ENCODE measurements at regions not wholly inside any gene's neighbourhood (a gene's known extent, or its start where the extent isn't known, plus 50 kb on each side); places are given as distances from the start of the nearest gene placed in this dataset.

DNA sequence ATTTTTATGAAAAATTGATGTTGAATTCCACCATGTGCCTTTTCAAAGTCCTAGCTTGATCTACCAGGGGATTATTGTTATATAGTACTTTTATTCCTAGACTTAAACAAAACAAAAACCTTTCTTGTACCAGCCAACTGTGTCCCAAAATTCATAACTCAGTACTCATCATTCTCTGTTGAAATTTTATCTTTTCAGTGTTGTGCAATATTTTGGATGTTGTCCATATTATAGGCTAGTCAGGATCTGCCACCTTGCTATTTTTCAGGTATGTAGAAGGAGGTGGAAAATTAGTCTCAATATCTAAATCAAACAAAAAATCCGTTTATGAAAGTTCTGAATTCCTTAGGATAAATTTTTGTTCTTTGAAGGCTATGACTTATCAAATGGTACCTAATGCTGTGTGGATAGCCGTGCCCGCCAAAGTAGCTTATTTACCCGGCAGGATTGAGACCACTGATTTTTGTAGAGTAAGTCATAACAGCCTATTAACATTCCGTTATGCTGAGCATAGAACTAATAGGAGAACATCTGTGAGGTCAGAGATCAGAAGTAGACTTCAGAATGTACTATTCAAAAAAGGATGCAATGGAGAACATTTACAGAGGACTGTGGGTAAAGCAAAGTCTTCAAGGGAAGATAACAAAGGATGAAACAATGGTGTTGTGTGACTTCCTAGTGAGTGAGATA, 304.7 kb downstream of the SOX4 start:
- TF ChIP-seq EGR1 (IDR thresholded peaks at IDR 0.05) (no peak), EP300 (IDR thresholded peaks at IDR 0.05; ENCODE audit: borderline replicate concordance) (no peak), NFIC (IDR thresholded peaks at IDR 0.05) (no peak), ZBTB7A (IDR thresholded peaks at IDR 0.05; ENCODE audit: low read depth) (no peak)
- TF ChIP-seq, protein P1, sequence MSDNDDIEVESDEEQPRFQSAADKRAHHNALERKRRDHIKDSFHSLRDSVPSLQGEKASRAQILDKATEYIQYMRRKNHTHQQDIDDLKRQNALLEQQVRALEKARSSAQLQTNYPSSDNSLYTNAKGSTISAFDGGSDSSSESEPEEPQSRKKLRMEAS (IDR thresholded peaks at IDR 0.05), result no peak

DNA sequence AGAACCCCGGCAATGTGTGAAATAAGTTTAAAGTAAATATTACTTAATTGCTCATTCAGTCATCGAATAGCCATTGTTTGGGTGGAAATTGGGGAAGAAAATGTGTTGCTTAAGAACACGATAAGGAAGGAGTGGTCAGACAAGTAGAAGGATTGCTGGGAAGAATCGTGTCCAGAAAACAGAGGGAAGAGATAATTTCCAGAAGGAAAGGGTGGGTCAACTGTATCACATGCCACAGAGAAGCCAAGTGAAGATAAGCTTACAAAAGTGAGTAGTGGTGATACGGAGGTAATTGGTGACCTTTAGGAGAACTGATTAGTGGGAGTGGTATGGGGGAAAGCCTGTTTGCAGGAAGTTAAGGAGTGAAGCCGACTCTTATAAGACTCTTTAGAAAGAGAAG, 306.2 kb downstream of the SOX4 start:
- TF ChIP-seq TAF1 (IDR thresholded peaks at IDR 0.05; ENCODE audit: low read depth), result no peak
- TF ChIP-seq, protein P1 (IDR thresholded peaks at IDR 0.05), result no peak
- no peak for TF ChIP-seq RAD21 (IDR thresholded peaks at IDR 0.05; ENCODE audit: low read depth)

DNA sequence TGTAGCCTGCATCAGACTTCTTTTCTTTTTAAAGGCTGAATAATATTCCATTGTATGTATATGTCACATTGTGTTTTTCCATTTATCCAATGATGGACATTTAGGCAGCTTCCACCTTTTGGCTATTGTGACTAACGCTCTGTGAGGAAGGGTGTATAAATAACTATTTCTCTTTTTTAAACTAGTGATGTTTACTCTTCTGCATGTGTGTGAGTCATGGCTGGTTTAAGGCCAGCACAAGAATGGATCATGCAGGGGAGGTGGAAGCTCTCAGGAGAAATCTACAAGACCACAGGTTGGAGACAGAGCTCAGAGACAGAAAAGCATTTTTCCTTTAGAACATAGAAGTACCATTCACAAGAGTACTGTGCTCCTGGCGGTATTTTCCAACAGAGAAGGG, 307.2 kb downstream of the SOX4 start:
- TF ChIP-seq CEBPB (IDR thresholded peaks at IDR 0.05) (no peak), TAF1 (IDR thresholded peaks at IDR 0.05; ENCODE audit: low read depth) (no peak), FOXM1 (IDR thresholded peaks at IDR 0.05; ENCODE audit: borderline replicate concordance, low read depth) (no peak), YY1 (IDR thresholded peaks at IDR 0.05; ENCODE audit: low read depth) (no peak), NFIC (IDR thresholded peaks at IDR 0.05) (no peak), EGR1 (IDR thresholded peaks at IDR 0.05) (no peak), ZBTB7A (IDR thresholded peaks at IDR 0.05; ENCODE audit: low read depth) (no peak), TCF12 (IDR thresholded peaks at IDR 0.05; ENCODE audit: low read depth) (no peak), CREB1 (IDR thresholded peaks at IDR 0.05; ENCODE audit: low read depth) (no peak), EP300 (IDR thresholded peaks at IDR 0.05; ENCODE audit: borderline replicate concordance) (no peak), TEAD4 (IDR thresholded peaks at IDR 0.05) (no peak), RAD21 (IDR thresholded peaks at IDR 0.05; ENCODE audit: low read depth) (no peak)
- TF ChIP-seq, protein P1 (IDR thresholded peaks at IDR 0.05), result no peak
- TF ChIP-seq, protein P2, sequence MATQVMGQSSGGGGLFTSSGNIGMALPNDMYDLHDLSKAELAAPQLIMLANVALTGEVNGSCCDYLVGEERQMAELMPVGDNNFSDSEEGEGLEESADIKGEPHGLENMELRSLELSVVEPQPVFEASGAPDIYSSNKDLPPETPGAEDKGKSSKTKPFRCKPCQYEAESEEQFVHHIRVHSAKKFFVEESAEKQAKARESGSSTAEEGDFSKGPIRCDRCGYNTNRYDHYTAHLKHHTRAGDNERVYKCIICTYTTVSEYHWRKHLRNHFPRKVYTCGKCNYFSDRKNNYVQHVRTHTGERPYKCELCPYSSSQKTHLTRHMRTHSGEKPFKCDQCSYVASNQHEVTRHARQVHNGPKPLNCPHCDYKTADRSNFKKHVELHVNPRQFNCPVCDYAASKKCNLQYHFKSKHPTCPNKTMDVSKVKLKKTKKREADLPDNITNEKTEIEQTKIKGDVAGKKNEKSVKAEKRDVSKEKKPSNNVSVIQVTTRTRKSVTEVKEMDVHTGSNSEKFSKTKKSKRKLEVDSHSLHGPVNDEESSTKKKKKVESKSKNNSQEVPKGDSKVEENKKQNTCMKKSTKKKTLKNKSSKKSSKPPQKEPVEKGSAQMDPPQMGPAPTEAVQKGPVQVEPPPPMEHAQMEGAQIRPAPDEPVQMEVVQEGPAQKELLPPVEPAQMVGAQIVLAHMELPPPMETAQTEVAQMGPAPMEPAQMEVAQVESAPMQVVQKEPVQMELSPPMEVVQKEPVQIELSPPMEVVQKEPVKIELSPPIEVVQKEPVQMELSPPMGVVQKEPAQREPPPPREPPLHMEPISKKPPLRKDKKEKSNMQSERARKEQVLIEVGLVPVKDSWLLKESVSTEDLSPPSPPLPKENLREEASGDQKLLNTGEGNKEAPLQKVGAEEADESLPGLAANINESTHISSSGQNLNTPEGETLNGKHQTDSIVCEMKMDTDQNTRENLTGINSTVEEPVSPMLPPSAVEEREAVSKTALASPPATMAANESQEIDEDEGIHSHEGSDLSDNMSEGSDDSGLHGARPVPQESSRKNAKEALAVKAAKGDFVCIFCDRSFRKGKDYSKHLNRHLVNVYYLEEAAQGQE (IDR thresholded peaks at IDR 0.05; ENCODE audit: low read depth), result no peak
- TF ChIP-seq, protein P3, sequence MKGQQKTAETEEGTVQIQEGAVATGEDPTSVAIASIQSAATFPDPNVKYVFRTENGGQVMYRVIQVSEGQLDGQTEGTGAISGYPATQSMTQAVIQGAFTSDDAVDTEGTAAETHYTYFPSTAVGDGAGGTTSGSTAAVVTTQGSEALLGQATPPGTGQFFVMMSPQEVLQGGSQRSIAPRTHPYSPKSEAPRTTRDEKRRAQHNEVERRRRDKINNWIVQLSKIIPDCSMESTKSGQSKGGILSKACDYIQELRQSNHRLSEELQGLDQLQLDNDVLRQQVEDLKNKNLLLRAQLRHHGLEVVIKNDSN (IDR thresholded peaks at IDR 0.05), result no peak

DNA sequence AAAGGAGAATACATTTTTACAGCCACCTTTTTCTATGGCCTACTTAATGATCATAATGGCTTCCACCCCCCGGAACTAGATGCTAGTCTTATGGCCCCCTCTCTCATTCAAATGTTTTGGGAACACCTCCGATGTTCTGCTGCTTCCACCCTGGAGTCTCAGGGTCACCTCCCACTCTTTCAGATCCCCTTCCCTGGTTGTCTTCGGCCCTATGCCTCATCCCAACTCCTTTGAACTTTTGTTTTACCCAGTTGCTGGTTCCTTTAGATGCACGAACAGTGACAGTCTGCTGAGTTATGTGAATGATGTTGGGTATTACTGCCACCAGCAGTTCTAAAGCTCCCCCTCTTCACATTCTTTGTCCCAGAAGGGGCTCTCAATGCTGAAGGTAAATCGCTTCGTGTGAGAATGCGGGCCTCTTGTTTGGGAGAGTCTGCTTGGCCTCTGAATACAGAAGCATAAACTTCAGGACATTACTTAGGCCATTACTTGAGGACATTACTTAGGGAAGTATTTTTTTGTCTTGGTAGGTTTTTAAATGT, 309.1 kb downstream of the SOX4 start:
- TF ChIP-seq TEAD4 (IDR thresholded peaks at IDR 0.05) (no peak), CREB1 (IDR thresholded peaks at IDR 0.05; ENCODE audit: low read depth) (no peak), TCF12 (IDR thresholded peaks at IDR 0.05; ENCODE audit: low read depth) (no peak), RAD21 (IDR thresholded peaks at IDR 0.05; ENCODE audit: low read depth) (no peak), FOXM1 (IDR thresholded peaks at IDR 0.05; ENCODE audit: borderline replicate concordance, low read depth) (no peak), CEBPB (IDR thresholded peaks at IDR 0.05) (no peak), EP300 (IDR thresholded peaks at IDR 0.05; ENCODE audit: borderline replicate concordance) (no peak), TAF1 (IDR thresholded peaks at IDR 0.05; ENCODE audit: low read depth) (no peak), ZBTB7A (IDR thresholded peaks at IDR 0.05; ENCODE audit: low read depth) (no peak), YY1 (IDR thresholded peaks at IDR 0.05; ENCODE audit: low read depth) (no peak), EGR1 (IDR thresholded peaks at IDR 0.05) (no peak)
- TF ChIP-seq, protein P1 (IDR thresholded peaks at IDR 0.05), result no peak

DNA sequence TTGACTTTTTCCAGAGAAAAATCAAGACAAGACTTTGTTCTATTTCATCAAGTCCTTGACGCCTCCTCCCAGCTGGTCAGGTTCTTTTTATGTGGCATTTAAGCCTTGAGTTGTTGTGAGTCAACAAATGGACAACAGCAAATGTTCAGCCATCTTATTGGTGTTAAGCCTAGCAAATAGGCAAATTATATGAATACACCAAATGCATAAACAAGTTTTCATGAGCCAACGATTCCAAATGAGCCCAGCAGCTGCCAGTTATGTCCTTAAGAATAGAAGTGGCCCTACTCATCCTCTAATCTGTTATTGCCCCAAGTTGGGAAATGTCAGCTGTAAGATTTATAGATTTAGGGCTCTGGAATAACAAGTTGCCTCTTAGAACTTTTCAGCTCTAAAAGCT, 312.0 kb downstream of the SOX4 start:
- TF ChIP-seq EGR1 (IDR thresholded peaks at IDR 0.05) (no peak), EP300 (IDR thresholded peaks at IDR 0.05; ENCODE audit: borderline replicate concordance) (no peak), CEBPB (IDR thresholded peaks at IDR 0.05) (no peak), RAD21 (IDR thresholded peaks at IDR 0.05; ENCODE audit: low read depth) (no peak), TEAD4 (IDR thresholded peaks at IDR 0.05) (no peak), FOXM1 (IDR thresholded peaks at IDR 0.05; ENCODE audit: borderline replicate concordance, low read depth) (no peak), ZBTB7A (IDR thresholded peaks at IDR 0.05; ENCODE audit: low read depth) (no peak), TCF12 (IDR thresholded peaks at IDR 0.05; ENCODE audit: low read depth) (no peak)
- TF ChIP-seq, protein P1 (IDR thresholded peaks at IDR 0.05), result no peak
- TF ChIP-seq, protein P2 (IDR thresholded peaks at IDR 0.05; ENCODE audit: low read depth), result no peak
